ENCODE measurements at regions not wholly inside any gene's neighbourhood (a gene's known extent, or its start where the extent isn't known, plus 50 kb on each side); places are given as distances from the start of the nearest gene placed in this dataset.
"Not testable (repeated sequence)": the region's sequence is repeated elsewhere in the genome, so short reads cannot be mapped to it uniquely, and the experiment has no call there.

GRCh38 chr4:3611778-3612177 is 79.6 kb upstream of the LRPAP1 start:
- no peaks in the 10 kb centered on the region for H3K9me3 Mint-ChIP-seq (ENCODE audit: unreplicated experiment)
- no peak overlapping the region for H3K4me3 Mint-ChIP-seq (ENCODE audit: unreplicated experiment)
- peaks cover 6% of the 10 kb centered on the region for H3K36me3 Mint-ChIP-seq (ENCODE audit: low read depth, unreplicated experiment)
- TF ChIP-seq CTCF (IDR thresholded peaks at IDR 0.05; ENCODE audit: unreplicated experiment), result no peak
- no peak for DNase-seq (ENCODE audit: low spot score)
- H3K27ac Mint-ChIP-seq (ENCODE audit: unreplicated experiment), result no peak overlapping the region
- peaks cover 12% of the 10 kb centered on the region for H3K27me3 Mint-ChIP-seq (ENCODE audit: unreplicated experiment)
- H3K4me1 Mint-ChIP-seq (ENCODE audit: unreplicated experiment), result no peaks in the 10 kb centered on the region

- H3K36me3 Mint-ChIP-seq (ENCODE audit: low read depth, unreplicated experiment); DNase-seq (ENCODE audit: low spot score); H3K9me3 Mint-ChIP-seq (ENCODE audit: unreplicated experiment); H3K27ac Mint-ChIP-seq (ENCODE audit: unreplicated experiment); H3K4me3 Mint-ChIP-seq (ENCODE audit: unreplicated experiment); H3K4me1 Mint-ChIP-seq (ENCODE audit: unreplicated experiment): not testable (repeated sequence)
- H3K27me3 Mint-ChIP-seq (ENCODE audit: unreplicated experiment), result peaks cover 12% of the 10 kb centered on the region
Measured at GRCh38 chr4:3610851-3611250, 78.6 kb upstream of the LRPAP1 start.

GRCh38 chr4:3609905-3610304 is 77.7 kb upstream of the LRPAP1 start:
- Mint-ChIP-seq H3K27ac (ENCODE audit: unreplicated experiment) (peak overlapping the region; percentile 70), H3K27me3 (ENCODE audit: unreplicated experiment) (peaks cover 12% of the 10 kb centered on the region)
- DNase-seq (ENCODE audit: low spot score); H3K9me3 Mint-ChIP-seq (ENCODE audit: unreplicated experiment); H3K4me1 Mint-ChIP-seq (ENCODE audit: unreplicated experiment); H3K36me3 Mint-ChIP-seq (ENCODE audit: low read depth, unreplicated experiment); H3K4me3 Mint-ChIP-seq (ENCODE audit: unreplicated experiment): not testable (repeated sequence)

GRCh38 chr4:3607690-3608552 is 75.7 kb upstream of the LRPAP1 start:
- TF ChIP-seq CTCF (IDR thresholded peaks at IDR 0.05; ENCODE audit: unreplicated experiment), result no peak
- H3K27ac Mint-ChIP-seq (ENCODE audit: unreplicated experiment), result no peak overlapping the region
- H3K4me3 Mint-ChIP-seq (ENCODE audit: unreplicated experiment), result no peak overlapping the region
- no peaks in the 10 kb centered on the region for H3K9me3 Mint-ChIP-seq (ENCODE audit: unreplicated experiment)
- H3K27me3 Mint-ChIP-seq (ENCODE audit: unreplicated experiment), result peaks cover 11% of the 10 kb centered on the region
- H3K4me1 Mint-ChIP-seq (ENCODE audit: unreplicated experiment), result no peaks in the 10 kb centered on the region
- no peak for DNase-seq (ENCODE audit: low spot score)
- H3K36me3 Mint-ChIP-seq (ENCODE audit: low read depth, unreplicated experiment), result peaks cover 3% of the 10 kb centered on the region

GRCh38 chr4:3606850-3607249 is 74.6 kb upstream of the LRPAP1 start:
- not testable (repeated sequence) for H3K36me3 Mint-ChIP-seq (ENCODE audit: low read depth, unreplicated experiment); H3K9me3 Mint-ChIP-seq (ENCODE audit: unreplicated experiment); H3K4me3 Mint-ChIP-seq (ENCODE audit: unreplicated experiment); H3K4me1 Mint-ChIP-seq (ENCODE audit: unreplicated experiment); H3K27me3 Mint-ChIP-seq (ENCODE audit: unreplicated experiment); H3K27ac Mint-ChIP-seq (ENCODE audit: unreplicated experiment); DNase-seq (ENCODE audit: low spot score)

- not testable (repeated sequence) for H3K27ac Mint-ChIP-seq (ENCODE audit: unreplicated experiment); H3K9me3 Mint-ChIP-seq (ENCODE audit: unreplicated experiment); H3K36me3 Mint-ChIP-seq (ENCODE audit: low read depth, unreplicated experiment); H3K27me3 Mint-ChIP-seq (ENCODE audit: unreplicated experiment); H3K4me3 Mint-ChIP-seq (ENCODE audit: unreplicated experiment); DNase-seq (ENCODE audit: low spot score); H3K4me1 Mint-ChIP-seq (ENCODE audit: unreplicated experiment)
Measured at GRCh38 chr4:3606271-3606670, 74.0 kb upstream of the LRPAP1 start.

GRCh38 chr4:3605491-3605890 is 73.3 kb upstream of the LRPAP1 start:
- no peak for DNase-seq (ENCODE audit: low spot score)
- Mint-ChIP-seq H3K4me1 (ENCODE audit: unreplicated experiment) (no peaks in the 10 kb centered on the region), H3K36me3 (ENCODE audit: low read depth, unreplicated experiment) (no peaks in the 10 kb centered on the region), H3K9me3 (ENCODE audit: unreplicated experiment) (no peaks in the 10 kb centered on the region), H3K4me3 (ENCODE audit: unreplicated experiment) (no peak overlapping the region), H3K27ac (ENCODE audit: unreplicated experiment) (no peak overlapping the region), H3K27me3 (ENCODE audit: unreplicated experiment) (peaks cover 9% of the 10 kb centered on the region)
- no peak for TF ChIP-seq CTCF (IDR thresholded peaks at IDR 0.05; ENCODE audit: unreplicated experiment)

- H3K36me3 Mint-ChIP-seq (ENCODE audit: low read depth, unreplicated experiment); H3K4me1 Mint-ChIP-seq (ENCODE audit: unreplicated experiment); H3K4me3 Mint-ChIP-seq (ENCODE audit: unreplicated experiment); H3K27ac Mint-ChIP-seq (ENCODE audit: unreplicated experiment); H3K9me3 Mint-ChIP-seq (ENCODE audit: unreplicated experiment); DNase-seq (ENCODE audit: low spot score); H3K27me3 Mint-ChIP-seq (ENCODE audit: unreplicated experiment): not testable (repeated sequence)
Measured at GRCh38 chr4:3602886-3603645, 70.8 kb upstream of the LRPAP1 start.

All from endothelial cell (in vitro differentiated cells).